Glomerular endothelial cell (primary cell): ENCODE measurements at regions not wholly inside any gene's neighbourhood (a gene's known extent, or its start where the extent isn't known, plus 50 kb on each side); places are given as distances from the start of the nearest gene placed in this dataset.
"Not testable (repeated sequence)": the region's sequence is repeated elsewhere in the genome, so short reads cannot be mapped to it uniquely, and the experiment has no call there.

Experiments
- DNase-seq: peaks from one replicate; pipeline ENCODE4 v3.0.0-alpha.2; 2011; ENCODE audit warnings: low read depth, low spot score; ENCODE audit errors: extremely low read depth

DNA sequence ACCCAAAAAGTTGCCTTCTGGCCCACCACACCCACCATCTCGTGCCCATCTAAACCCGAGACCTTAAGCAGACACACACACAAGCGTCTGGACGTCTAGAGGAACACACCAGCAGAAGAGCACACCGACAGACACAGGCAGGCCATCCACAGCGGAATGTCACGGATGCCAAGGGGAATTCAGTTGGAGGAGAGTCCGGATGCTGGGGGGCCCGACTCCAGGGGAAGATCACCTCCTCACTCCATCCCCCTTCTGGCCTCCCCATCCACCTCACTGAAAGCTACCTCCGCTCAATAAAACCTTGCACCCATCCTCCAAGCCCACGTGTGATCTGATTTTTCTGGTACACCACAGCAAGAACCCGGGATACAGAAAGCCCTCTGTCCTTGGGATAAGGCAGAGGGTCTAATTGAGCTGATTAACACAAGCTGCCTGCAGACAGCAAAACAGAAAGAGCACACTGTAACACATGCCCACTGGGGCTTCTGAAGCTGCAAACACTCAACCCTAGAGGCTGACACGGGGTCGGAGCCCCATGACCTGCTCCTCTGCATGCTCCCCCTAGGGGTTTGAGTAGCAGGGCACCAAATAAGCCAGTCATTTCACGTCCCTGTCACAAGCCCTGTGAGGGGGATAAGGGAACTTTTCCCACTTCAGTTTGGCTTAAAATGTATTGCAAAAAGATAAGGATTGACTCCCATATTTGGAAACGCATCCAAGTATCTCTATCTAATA lies 339.6 kb upstream of the PCDH10 start:
- no peak for DNase-seq

DNA sequence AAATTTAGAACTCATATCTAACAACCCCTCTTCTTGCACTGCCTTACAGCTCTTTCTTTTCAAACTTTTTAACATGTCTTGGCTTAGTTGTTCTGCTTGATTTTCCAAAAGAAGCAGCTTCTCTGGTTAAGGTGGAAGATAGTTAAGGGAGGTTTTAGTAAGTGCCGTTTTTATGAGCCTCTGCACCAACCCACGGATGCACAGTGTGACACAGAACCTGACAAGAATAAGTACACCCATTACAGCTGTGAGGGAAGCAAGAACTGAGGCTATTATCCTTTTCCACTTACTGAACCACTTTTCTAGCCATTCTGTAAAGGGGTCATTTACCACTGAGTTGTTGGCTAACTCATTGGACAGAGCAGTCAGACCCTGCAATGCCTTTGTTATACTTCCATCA lies 336.0 kb upstream of the PCDH10 start:
- not testable (repeated sequence) for DNase-seq

DNA sequence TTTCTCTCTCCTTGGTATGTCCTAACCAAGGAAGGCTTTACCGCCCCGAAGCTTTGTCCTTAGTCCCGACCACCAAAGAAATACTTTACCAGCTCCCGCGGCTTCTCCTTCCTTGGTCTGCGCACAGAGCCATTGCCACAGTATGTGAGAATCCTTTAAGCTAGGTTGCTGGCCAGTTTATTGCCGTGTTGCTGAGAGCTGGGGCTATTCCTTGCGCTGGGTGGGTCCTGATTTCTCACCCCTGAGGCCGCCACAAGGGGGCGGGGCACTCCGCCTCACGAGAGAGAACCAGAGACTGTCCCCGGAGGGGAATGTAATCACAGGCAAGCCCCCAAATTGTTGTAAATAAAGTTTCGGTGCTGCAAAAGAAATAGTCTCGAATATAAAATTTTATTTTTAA lies 331.0 kb upstream of the PCDH10 start:
- no peak for DNase-seq

DNA sequence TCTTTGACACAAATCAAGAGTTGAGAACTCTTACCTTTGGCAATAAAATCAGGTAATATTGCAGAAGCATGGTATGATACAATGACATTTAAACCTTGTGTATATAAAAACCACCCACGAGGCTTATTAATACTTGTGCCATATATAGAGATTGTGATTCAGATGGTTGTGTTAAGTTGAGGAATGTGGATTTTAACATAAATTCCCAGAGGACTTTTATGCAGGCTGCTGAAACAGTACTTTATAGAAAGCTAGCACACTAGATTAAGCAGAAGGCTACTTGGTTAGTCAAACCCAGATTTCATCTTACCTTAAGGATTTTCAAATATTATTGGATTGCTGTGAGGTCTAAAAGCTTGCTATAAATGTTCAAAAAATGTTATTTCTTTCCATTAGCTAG lies 325.7 kb upstream of the PCDH10 start:
- DNase-seq: no peak

DNA sequence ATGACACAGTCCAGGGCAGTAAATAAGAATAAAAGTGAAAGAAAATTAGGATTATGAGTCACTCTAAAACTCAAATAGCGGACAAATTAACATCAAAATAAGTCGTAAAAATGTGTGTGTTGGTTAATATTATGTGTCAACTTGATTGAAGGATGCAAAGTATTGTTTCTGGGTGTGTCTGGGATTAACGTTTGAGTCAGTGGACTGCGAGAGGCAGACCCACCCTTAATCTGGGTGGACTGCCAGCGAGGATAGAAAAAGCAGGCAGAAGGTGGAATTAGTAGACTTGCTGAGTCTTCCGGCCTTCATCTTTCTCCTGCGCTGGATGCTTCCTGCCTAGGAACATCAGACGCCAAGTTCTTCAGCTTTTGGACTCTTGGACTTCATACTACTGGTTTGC lies 324.3 kb upstream of the PCDH10 start:
- DNase-seq: no peak

DNA sequence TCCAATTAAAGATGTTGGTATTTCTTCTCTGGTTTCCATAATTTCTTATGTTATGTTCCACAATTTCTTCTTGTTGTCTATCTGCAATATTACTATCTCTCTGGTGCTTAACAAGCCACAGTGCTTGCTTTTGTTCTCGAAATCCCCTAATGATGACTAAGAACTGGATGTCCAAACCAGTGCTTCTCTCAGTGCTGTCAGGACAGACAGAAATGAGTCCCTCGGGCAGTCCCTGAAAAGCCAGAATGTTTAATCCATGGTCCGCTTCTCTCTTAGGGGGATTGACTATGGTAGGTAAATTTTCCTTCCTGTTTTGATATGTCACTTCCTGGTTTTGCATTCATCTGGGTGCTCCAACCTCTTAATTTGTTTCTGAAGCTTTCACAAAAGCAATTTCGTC lies 321.6 kb upstream of the PCDH10 start:
- DNase-seq: no peak

DNA sequence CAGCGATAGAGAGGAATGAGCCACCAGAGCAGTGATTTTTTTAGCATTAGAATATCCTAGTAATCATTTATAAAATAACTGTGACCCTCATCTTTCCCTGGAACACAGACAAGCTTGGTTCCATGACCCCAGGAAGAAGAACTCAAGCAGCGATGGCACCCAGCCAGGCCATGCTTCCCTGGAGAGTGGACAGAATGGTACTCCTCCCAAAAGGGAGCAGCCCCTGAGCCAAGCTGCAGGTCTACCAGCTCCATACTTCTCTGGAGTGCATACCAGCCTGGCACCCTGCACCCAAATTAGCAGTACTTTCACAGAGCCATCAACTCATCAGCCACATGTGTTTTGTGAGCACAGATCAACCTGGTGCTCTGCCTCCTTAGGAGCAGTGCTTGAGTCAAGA lies 310.9 kb upstream of the PCDH10 start:
- no peak for DNase-seq

DNA sequence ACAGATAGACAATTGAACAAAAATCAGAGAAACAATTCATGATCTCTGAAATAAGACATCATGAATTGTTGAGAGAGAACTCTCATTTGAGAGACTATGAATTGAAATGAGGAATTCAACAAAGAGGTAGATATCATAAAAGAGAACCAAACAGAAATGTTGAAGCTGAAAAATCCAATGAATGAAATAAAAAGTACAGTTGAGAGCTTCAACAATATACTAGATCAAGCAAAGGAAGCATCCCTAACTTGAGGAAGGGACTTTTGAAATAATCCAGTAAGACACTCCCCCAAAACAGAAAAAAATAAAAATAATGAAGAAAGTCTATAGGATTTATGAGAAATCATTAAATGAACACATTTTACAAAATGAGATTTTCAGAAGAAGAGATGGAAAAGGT lies 310.0 kb upstream of the PCDH10 start:
- no peak for DNase-seq

DNA sequence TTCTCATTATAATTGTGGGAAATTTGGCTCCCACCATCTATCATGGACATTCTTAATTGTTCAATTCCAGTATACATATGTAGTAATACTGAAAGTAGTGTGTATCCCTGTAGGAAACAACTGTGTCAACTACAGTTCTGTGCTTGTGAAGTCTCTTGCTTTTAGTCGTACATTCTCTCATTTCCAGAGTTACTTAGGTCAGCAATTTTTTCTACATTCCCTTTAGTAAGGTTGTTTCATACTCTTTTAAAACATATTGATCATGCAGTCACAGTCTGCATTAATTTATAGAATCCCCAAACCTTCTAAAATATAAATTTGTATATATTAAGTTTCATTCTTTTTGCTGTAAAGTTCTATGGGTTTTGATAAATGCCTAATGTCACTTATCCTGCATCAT lies 289.2 kb upstream of the PCDH10 start:
- no peak for DNase-seq

DNA sequence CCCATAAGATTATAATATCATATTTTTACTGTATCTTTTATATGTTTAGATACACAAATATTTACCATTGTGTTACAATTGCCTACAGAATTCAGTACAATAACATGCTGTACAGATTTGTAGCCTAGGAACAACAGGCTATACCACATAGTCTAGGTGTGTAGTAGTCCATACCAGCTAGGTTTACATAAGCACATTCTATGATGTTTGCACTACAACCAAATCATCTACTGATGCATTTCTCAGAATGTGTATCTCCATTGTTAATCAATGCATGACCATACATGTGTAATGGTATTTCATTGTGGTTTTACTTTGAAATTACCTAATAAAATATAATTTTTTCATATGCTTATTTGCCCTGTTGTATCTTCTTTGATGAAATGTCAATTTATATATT lies 288.1 kb upstream of the PCDH10 start:
- DNase-seq: no peak

DNA sequence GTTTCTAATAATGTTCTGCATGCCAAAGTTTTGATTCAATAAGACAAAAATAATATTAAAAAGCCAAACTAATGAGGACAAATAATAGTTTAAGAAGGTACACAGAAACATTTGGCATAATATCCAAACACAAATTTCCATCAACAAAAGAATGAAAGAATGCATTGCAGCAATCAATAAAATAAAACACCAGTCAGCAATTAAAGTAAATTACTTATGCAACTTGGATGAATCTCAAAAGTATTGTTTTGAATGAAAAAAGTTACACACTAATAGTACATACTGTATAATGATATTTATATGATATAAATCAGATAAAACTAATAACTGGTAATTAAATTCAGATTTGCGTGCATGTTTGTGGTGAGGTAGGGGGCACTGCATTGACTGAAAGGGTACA lies 285.5 kb upstream of the PCDH10 start:
- no peak for DNase-seq

DNA sequence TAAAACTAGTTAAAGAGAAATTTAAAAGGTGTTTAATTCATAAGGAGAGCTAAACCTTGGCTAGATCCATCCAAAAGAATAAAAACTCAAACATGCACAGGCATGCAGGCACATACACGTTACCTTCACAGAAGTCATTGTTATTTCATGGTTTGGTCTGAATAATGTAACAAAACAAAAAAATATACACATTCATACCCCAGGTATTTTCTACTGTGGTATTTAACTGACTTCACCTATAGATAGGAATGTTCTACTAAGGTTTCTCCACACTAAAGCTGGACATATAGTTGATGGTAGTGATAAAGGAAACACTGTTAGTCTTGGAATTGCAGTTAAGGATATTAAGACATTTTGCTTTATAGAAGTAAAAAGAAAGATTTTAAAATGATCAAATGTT lies 283.6 kb upstream of the PCDH10 start:
- no peak for DNase-seq

DNA sequence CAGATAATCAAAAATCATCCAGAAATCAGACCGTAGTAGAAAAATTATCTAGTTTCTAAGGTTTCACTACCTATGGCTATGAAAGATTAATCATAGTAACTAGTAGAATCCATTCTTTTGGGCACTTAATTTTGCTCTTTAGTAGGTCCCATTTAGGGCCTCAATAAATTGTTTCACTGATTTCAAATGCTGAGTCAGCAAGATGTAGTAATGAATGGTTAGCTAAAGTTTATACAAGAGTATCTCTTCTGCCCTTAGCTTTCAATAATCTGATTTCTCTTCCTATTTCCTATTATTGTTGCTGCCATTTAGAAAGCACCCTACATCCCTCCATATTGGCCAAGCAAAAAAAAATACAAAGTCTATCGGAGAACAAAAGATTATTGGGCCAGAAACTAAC lies 283.2 kb upstream of the PCDH10 start:
- no peak for DNase-seq

DNA sequence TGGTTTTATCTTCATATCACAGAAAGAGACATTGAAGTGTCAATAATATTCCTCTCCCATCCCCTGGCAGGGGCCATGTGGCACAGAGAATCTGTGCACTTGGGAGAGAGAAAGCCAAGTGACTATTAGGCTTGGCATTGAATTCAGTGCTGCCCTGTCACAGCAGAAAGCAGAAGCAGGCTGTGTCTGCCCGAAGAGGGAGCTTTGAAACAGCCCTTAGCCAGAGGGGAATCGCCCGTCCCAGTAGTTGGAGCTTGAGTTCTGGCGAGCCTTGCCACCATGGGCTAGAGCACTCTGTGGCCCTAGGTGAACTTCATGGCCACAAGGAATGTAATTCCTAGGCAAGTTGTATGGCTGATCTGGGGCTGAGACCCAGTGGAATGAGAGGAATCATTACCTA lies 282.5 kb upstream of the PCDH10 start:
- DNase-seq: no peak

DNA sequence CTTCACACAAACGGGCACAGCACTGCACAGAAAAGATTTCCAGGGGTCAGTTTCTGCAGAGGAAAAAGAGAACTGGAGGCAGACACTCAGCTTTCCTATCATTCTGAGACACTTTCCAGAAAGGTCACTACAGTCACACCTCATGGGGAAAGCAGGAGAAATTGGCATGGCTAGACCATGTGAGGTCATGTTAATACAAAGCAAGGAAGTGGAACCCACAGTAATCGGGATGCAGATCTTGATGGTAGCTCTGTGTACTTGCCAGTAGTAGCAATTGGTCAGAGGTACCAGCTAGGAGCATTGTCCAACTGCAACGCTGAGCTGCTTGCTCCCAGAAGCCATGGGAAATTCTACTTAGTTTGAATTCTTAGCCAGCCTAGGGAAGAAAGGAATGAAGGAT lies 255.3 kb upstream of the PCDH10 start:
- DNase-seq: peak; percentile 44

DNA sequence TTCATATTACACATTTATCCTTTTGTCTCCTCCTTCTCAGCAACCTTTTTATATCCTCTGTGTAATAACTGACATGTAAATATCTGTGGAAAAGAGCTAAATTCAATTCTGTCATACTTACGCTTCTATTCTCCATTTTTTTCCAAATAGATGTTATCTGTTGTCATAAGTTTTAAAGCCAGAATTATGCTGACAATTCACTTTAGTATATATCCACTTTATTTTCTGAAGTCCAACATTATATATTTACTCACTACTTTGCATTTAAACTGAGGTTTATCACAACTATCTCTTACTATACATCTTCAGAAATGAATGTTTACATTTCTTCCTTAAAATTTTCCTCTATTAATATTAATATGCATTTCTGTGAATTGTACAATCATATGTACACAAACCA lies 247.9 kb upstream of the PCDH10 start:
- no peak for DNase-seq

DNA sequence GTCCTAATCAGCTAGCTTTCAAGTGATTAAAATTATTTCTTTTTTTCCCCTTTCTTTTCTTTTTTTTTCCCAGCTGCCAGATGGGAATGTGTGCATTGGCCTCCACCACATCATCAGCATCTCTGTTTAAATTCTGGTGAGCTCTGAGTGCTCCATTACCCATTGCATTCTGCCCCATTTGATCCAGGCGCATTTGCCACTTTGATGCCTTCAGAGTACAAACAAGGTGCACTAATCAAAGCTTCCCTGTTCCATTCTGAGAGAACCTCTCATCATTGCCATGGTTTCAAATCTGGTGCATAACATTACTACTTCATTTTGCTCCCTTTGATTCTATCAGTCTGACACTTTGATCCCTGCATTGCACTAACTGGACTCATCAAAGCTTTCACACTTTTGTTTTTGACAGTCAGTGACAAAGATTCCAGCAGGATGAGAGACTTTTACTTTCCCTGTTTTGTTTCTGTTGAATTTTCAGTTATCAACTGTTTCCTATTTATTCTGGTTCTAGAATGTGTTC lies 238.8 kb upstream of the PCDH10 start:
- DNase-seq: no peak

DNA sequence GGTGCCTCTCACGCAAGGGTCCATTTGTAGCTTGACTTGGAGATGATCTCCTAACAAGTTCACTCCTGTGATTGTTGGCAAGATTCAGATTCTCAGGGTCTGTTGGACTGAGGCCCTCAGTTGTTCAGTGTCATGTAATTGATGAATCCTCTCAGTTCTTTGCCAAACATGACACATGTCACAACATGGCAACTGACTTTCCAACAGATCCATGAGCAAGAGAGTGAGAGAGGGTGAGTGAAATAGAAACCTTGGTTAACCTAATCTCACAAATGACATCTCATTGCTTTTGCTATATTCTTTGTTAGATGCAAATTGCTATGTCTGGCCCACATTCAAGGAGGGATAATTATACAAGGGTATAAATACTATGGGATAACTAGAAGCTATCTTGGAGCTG lies 231.0 kb upstream of the PCDH10 start:
- DNase-seq: no peak

DNA sequence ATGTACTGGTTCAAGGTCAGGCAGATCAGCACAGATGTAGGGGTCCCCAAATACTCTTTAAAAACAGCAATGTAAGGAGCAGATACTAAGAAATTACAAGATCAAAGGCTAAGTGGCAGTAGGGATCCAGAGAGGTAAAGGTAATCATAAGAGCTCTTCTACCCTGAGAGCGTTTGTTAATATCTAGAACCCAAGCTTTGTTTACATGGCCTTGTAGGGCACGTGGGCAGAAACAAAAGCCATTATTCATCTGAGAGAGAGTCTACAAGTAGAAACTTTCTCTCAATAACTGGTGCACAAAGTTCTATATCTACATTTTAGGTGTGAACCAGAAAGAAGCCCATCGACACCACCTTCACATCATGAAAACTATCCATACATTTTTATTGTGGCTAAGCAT lies 225.6 kb upstream of the PCDH10 start:
- no peak for DNase-seq

DNA sequence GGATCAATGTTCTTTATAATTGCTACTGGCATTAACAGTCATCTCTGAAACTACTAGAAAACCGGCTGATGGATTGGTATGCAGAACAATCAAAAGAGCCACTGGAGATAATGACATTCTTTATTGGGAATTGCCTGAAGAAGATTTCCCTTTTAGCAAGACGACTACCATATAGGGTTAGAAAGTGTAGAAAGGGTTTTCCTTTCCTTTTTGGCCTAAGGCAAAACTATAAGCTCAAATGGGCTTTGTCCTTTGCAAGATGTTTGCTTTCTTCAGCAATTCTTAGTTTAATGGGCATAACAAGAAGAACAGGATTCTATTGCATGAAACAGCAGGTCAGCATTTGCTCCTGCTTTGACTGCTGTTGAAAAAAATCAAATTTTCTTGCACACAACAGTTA lies 214.2 kb upstream of the PCDH10 start:
- DNase-seq: no peak

DNA sequence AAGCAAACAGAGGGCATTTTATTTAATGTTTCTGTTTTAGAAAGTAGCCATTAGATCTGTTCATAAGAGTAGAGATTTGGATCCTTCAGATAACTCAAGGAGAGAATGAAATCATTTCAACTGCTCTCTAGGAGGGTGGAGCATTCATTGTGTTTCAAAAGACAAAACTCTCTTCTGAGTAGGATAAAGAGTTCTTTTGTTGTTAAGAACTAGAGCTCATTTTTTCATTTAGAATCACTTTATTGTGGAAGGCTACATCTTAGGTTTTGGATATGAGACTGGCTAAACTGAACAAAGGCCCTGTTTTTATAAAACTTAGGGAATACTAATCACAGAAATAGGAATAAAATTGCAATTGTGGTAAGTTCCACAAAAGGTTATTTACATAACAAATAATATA lies 193.9 kb upstream of the PCDH10 start:
- no peak for DNase-seq

DNA sequence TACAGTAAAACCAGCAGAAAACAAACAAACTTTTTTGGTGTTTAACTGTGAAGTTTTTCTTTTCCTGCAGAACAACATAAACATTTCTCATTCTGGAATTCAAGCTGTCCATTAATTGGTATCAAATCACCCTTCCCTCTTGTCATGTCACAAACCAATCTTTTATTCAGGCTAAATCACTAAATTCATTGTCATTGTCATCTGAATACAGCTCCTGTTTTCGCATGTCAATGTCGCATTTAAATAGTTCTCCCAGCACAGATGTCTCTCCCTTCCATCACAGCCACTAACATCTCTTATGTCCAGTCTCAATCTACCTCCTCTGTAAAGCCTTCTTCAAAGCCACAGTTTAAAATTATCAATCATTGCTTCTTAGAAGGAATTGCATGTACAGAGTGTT lies 192.1 kb upstream of the PCDH10 start:
- no peak for DNase-seq
